Activated CD8-positive, alpha-beta memory T cell treated with anti-CD3 and anti-CD28 coated beads for 4 hours (primary cell): ENCODE measurements at regions not wholly inside any gene's neighbourhood (a gene's known extent, or its start where the extent isn't known, plus 50 kb on each side); places are given as distances from the start of the nearest gene placed in this dataset.

ENCODE experiments used
- DNase-seq, 2 donors: peaks; one replicate each; pipeline ENCODE4 v3.0.0-alpha.2; 2020; ENCODE audit warnings: low read depth in 2 of 2

GRCh38 chr4:1511441-1512041 lies 105.3 kb upstream of the NKX1-1 start:
- no peak for DNase-seq

GRCh38 chr4:1510931-1511330 lies 104.7 kb upstream of the NKX1-1 start:
- no peak for DNase-seq

DNA sequence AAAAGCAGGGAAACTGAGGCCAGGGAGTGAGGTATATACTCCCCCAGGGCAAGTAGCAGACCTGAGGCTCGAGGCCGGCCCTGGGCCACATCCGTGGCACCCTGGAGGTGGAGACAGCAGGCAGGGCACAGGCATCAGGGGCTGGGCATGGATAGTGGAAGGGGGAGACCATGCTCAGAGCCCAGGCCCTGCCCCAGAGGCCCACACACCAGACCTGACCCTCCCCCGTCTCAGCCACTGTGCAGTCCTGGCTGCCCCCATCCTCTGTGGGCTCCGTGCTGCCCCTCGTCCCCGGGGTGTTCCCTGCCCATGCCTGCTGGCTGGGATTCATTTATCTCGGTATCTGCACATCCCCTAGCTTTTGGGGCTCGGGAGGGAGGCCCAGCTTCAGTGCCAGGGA lies 103.1 kb upstream of the NKX1-1 start:
- DNase-seq = no peak

GRCh38 chr4:1508161-1509160 lies 102.2 kb upstream of the NKX1-1 start:
- no peak for DNase-seq

DNA sequence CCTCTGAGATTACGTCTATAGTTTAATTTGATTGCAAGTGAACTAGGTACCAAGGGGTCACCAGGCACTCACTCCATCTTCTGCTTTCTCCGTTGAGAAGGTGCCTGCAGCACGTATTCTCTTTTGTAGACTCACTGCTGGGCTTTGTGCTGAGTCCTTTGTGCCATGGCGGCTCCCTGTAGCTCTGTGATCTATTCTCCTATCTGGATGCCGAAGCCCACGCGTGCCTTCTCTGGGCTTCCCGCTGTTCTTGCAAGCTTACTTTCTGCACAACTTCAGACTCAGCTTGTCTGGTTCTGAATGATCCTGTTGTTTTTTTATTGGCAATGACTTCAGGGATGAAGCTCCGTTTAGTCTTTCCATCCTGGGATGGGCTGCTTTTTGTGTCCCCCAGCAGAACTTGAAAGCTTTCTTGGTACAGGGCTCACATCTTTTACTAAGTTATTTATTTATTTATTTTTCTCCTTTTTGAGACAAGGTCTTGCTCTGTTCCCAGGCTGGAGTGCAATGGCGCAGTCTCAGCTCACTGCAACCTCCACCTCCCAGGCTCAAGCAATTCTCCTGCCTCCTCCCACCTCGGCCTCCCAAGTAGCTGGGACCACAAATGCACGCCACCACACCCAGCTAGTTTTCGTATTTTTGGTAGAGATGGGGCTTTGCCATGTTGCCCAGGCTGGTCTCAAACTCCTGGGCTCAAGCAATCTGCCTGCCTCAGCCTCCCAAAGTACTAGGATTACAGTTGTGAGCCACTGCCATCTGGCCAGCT lies 100.9 kb upstream of the NKX1-1 start:
- DNase-seq = no peak

- DNase-seq = no peak
These were observed 99.5 kb upstream of the NKX1-1 start for GRCh38 chr4:1505511-1506460.

GRCh38 chr4:1504595-1505500 lies 98.6 kb upstream of the NKX1-1 start:
- DNase-seq = no peak

DNA sequence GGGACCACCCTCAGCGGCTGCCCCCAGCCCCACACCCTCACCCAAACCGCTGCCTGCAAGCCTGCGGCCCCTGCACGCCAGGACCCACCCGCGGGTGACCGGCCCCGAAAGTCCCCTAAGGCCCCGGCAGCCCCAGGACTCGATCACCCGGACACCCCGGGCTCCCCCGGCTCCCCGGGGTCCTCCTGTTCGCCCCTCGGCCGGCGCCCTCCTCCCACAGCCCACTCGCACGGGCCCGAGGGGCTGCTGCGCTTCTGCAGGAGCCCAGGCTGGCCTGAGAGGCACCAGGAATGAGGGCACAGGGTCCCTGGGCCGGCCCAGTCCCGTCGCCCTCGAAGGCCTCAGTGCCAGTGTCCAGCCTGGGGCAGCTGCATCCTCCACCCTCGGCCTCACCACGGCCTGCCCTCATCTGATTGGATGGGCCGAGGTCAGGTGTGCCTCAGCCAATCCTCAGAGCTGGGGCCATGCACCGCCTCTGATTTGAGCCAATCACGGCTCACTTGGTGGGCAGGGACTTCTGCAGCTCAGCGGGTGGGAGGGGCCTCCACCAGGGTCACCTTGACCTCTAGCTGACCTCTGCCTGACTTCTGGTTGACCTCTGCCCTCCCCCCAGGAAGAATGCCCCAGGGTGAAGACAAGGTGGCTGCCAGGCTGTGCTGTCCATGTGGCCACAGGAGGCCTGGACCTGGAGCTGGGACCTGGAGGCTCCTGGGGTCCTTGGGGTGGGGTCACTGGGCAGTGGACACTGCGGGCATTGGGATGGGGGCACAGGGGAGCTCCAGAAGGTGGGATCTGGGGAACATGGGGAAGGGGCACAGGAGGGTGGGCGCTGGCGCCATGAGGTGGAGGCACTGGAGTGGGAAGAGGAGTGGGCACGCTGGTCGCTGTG lies 97.6 kb upstream of the NKX1-1 start:
- no peak for DNase-seq

DNA sequence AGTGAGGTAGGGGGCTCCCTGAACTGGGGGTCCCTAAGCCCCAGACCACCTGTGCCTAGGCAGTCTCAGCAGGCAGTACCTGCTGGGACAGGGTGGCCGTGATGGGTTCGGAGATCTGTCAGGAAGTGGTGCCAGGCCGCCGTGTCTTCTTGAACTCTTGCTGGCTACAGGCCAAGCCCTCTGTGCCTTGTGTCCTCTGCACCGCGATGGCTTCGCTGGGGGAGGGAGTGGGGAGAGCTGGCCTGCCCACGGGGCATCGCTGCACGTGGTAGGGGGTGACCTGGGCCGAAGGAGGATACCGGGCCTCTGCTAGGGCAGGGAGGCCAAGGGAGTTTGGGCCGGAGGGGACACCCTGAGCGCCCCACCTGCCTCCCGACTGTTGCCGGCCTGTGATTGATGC lies 96.7 kb upstream of the NKX1-1 start:
- no peak for DNase-seq

DNA sequence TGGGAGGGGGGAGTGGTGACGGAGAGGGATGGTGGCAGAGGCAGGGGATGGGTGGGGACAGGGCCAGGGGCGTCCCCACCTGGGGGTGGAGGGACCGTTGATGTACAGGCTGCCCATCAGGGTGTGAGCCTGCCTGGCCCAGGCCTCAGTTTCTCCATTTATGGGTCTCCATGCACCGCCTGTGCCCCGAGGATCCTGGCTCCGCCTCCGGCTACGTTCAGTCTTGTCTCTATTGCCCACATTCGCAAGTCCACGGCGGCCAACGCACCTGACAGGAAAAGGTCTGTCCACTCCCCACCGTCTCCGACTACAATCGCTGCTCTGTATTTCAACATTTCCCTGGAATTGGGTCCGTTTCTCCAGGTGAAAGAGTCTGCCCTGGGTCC lies 96.3 kb upstream of the NKX1-1 start:
- DNase-seq = no peak

- DNase-seq = no peak
These were observed 95.7 kb upstream of the NKX1-1 start for GRCh38 chr4:1501754-1502500.

DNA sequence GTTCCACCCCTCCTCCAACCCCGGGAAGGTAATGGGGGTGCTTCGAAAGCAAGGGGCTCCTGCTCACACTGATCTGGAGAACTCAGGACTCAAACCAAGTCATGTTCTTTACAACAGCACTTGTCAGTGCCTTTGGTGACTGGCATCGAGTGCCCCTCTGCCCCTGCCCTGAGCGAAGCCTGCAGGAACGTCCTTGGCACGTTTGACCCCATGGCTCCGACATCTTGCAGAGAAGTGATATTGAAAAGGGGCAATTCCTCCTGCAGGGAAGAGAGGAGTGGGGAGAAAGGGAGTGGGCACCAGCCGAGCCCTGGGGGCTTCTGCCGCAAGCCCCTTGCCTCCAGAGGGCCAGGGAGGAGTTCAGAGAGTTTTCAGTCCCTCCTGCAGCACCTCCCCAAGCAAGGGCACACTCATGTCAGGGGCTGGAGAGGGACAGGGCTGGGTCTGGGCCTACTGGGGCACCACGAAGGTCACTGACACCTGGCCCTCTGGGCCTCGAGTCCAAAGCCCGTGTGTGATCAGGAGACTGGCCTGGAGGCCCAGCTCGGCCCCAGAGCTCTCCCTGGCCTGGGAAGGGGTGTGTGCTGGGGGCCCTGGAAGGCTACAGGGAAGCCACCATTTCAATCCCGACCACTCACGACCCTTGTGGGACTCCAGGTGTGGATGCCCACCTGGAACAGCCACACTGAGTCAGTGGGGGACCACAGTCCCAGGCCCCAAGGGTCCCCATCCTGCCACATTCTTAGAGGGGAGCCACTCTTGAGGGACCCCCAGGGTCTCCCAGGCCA lies 94.9 kb upstream of the NKX1-1 start:
- no peak for DNase-seq

DNA sequence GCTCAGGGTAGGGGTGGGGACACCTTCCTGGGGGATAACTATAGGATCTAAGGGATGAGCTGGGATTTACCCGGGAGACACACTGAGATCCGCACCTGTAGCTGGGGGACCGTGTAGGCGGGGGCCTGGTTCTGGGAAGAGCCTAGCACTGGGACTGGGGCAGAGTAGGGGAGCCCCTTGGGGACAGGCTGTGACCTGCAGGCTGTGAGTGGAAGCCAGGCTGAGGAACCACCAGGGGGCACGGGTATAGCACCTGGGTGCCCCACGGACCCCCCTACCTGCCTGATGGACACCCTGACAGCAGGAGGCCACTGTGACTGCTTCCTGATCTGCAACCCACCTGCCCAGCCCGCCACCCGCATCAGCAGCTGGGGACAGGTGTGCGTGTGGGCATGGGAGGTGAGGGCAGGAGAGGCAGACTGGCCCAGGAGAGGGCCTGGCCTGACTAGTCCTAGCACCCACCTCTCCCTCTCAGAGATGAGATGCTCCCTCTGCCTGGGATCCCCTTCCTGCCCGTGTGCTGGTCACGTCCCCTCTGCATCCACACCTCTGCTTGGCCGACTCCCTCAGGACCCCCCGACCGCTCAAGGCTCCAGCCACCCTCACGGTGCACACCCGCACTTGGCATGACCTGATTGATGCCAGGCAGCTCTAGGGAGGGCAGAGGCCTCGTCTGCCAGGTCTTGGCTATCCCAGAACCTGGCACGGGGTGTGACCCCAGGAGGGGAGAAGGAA lies 94.2 kb upstream of the NKX1-1 start:
- no peak for DNase-seq

DNA sequence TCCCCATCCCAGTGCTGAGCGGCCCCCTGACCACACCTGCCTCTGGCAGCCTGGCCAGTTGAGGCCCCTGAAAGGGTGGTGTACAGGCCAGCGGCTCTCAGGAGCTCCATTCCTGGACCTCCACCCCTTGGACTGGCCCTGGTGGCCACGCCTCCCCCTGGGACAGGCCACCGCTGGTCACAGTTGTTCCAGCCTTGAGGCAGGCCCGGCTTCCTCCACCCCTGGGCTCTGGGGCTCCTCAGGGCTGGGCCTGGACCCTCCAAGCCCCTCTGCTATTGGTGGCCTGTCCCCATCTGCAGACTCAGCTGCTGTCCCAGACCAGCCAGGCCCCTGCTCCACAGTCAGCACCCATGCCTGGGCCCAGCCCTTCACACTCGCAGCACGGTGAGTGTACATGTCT lies 93.2 kb upstream of the NKX1-1 start:
- DNase-seq = no peak

DNA sequence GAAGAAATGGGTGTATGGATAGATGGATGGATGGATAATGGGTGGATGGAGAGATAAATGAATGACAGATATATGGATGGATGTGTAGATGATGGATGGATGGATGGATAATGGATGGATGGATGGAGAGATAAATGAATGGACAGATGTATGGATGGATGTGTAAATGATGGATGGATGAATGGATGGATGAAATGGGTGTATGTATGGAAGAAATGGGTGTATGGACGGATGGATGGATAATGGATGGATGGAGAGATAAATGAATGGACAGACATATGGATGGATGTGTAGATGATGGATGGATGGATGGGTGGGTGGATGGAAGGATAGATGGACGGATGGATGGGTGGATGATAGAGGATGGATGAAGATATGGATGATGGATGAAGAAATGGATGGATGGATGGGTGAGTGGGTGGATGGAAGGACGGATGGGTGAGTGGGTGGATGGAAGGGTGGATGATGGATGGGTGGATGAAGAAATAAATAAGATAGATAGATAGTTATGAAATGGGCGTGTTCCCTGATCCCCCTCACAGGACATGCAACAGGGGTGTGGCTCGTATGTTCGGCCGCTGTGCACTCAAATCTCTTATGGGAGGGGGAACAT lies 91.1 kb upstream of the NKX1-1 start:
- DNase-seq = no peak

- DNase-seq = no peak
These were observed 89.9 kb upstream of the NKX1-1 start for GRCh38 chr4:1496116-1496642.
